Endodermal cell (in vitro differentiated cells): ENCODE measurements at regions not wholly inside any gene's neighbourhood (a gene's known extent, or its start where the extent isn't known, plus 50 kb on each side); places are given as distances from the start of the nearest gene placed in this dataset.

Experiments used
- DNase-seq: peaks from one replicate; pipeline ENCODE4 v3.0.0-alpha.2; 2017
- H3K27ac ChIP-seq: 2 replicates; pipeline ENCODE4 v1.5.1; 2013; ENCODE audit warnings: mild to moderate bottlenecking, low read depth, low read length, moderate library complexity
- H3K27me3 ChIP-seq: 2 replicates; pipeline ENCODE4 v1.6.1; 2013; ENCODE audit warnings: mild to moderate bottlenecking, low read length, moderate library complexity; ENCODE audit not compliant: insufficient read depth, control insufficient read depth, poor library complexity, severe bottlenecking
- H3K36me3 ChIP-seq: 2 replicates; pipeline ENCODE4 v1.7.0; 2013; ENCODE audit warnings: mild to moderate bottlenecking, low read length, moderate library complexity; ENCODE audit not compliant: control insufficient read depth, insufficient read depth
- H3K4me1 ChIP-seq: one replicate; pipeline ENCODE4 v1.7.0; 2013; ENCODE audit warnings: low read length; ENCODE audit not compliant: control insufficient read depth, insufficient read depth
- H3K4me3 ChIP-seq: 2 replicates; pipeline ENCODE4 v1.5.1; 2013; ENCODE audit warnings: mild to moderate bottlenecking, low read length, moderate library complexity
- H3K9ac ChIP-seq: 2 replicates; pipeline ENCODE4 v1.6.1; 2013; ENCODE audit warnings: mild to moderate bottlenecking, low read length, moderate library complexity; ENCODE audit not compliant: poor library complexity, severe bottlenecking; ENCODE audit errors: extremely low read depth
- H3K9me3 ChIP-seq: 2 replicates; pipeline ENCODE4 v1.6.1; 2013; ENCODE audit warnings: mild to moderate bottlenecking, low read length, moderate library complexity; ENCODE audit not compliant: control insufficient read depth
- H3K27ac Mint-ChIP-seq: 2 replicates; pipeline ENCODE4 v1.8.0; 2020; ENCODE audit warnings: mixed read lengths
- H3K27me3 Mint-ChIP-seq: 2 replicates; pipeline ENCODE4 v1.8.0; 2021; ENCODE audit warnings: mild to moderate bottlenecking, mixed read lengths; ENCODE audit not compliant: insufficient read depth
- H3K36me3 Mint-ChIP-seq: 2 replicates; pipeline ENCODE4 v1.8.0; 2020; ENCODE audit warnings: low read depth, mixed read lengths
- H3K4me1 Mint-ChIP-seq: 2 replicates; pipeline ENCODE4 v1.8.0; 2020; ENCODE audit warnings: mixed read lengths
- H3K4me3 Mint-ChIP-seq: 2 replicates; pipeline ENCODE4 v1.8.0; 2020; ENCODE audit warnings: mild to moderate bottlenecking, moderate library complexity, mixed read lengths
- H3K9me3 Mint-ChIP-seq: 2 replicates; pipeline ENCODE4 v1.8.0; 2020; ENCODE audit warnings: mild to moderate bottlenecking, mixed read lengths
- CTCF ChIP-seq: fragments of 200-600 bp; sonication (generic); conservative IDR thresholded peaks from 2 replicates; pipeline ENCODE4 v1.5.0; 2021; ENCODE audit warnings: antibody characterized with exemption, mild to moderate bottlenecking
- WGBS, 2 experiments: methylation state at CpG; one replicate each; pipeline versions ENCODE4 v1.1.5 to v1.1.7; 2013; ENCODE audit warnings: missing lambda C conversion rate in 2 of 2, mixed read lengths in 1 of 2; ENCODE audit not compliant: insufficient coverage in 1 of 2, insufficient read length in 1 of 2; 5-methylcytosine and 5-hydroxymethylcytosine counted together

- H3K27ac ChIP-seq, result no peak overlapping the region
- H3K36me3 Mint-ChIP-seq, result no peaks in the 10 kb centered on the region
- no peak overlapping the region for H3K4me3 ChIP-seq
- H3K36me3 ChIP-seq, result no peaks in the 10 kb centered on the region
- DNase-seq, result no peak
- peaks cover 2% of the 10 kb centered on the region for H3K27me3 Mint-ChIP-seq
- H3K9ac ChIP-seq, result no peak overlapping the region
- 93 to 100% methylated on average over 1 to 2 of the region's 2 CpGs for WGBS, 2 experiments
- H3K9me3 ChIP-seq, result no peaks in the 10 kb centered on the region
- H3K9me3 Mint-ChIP-seq, result peaks cover 11% of the 10 kb centered on the region
- H3K4me1 Mint-ChIP-seq, result peaks cover 9% of the 10 kb centered on the region
- no peak for TF ChIP-seq CTCF
- no peaks in the 10 kb centered on the region for H3K4me1 ChIP-seq
- no peak overlapping the region for H3K4me3 Mint-ChIP-seq
- H3K27me3 ChIP-seq, result no peaks in the 10 kb centered on the region
- H3K27ac Mint-ChIP-seq, result no peak overlapping the region
Observed at GRCh38 chr4:181643466-181643865, 599.7 kb upstream of the TENM3 start.

GRCh38 chr4:181645489-181645888, 597.7 kb upstream of the TENM3 start:
- Mint-ChIP-seq H3K4me1 (peaks cover 14% of the 10 kb centered on the region), H3K27ac (no peak overlapping the region), H3K27me3 (peaks cover 2% of the 10 kb centered on the region), H3K4me3 (no peak overlapping the region), H3K36me3 (no peaks in the 10 kb centered on the region), H3K9me3 (peaks cover 11% of the 10 kb centered on the region)
- DNase-seq, result no peak
- H3K27ac ChIP-seq, result no peak overlapping the region
- 85 to 100% methylated on average over 2 of the region's 2 CpGs for WGBS, 2 experiments
- no peaks in the 10 kb centered on the region for H3K36me3 ChIP-seq
- no peak for TF ChIP-seq CTCF
- no peak overlapping the region for H3K4me3 ChIP-seq
- no peak overlapping the region for H3K9ac ChIP-seq
- H3K9me3 ChIP-seq, result no peaks in the 10 kb centered on the region
- H3K27me3 ChIP-seq, result no peaks in the 10 kb centered on the region
- no peaks in the 10 kb centered on the region for H3K4me1 ChIP-seq

- no peak for DNase-seq
Observed at GRCh38 chr4:181646864-181647263, 596.3 kb upstream of the TENM3 start.

More at GRCh38 chr4:181646864-181647263, 596.3 kb upstream of the TENM3 start:
- no peak overlapping the region for H3K4me3 ChIP-seq
- no peaks in the 10 kb centered on the region for H3K36me3 ChIP-seq
- Mint-ChIP-seq H3K27me3 (peaks cover 2% of the 10 kb centered on the region), H3K9me3 (peaks cover 11% of the 10 kb centered on the region), H3K4me1 (peaks cover 14% of the 10 kb centered on the region), H3K27ac (no peak overlapping the region), H3K4me3 (no peak overlapping the region), H3K36me3 (no peaks in the 10 kb centered on the region)
- no peaks in the 10 kb centered on the region for H3K27me3 ChIP-seq
- 92 to 100% methylated on average over 5 to 6 of the region's 6 CpGs for WGBS, 2 experiments
- TF ChIP-seq CTCF, result no peak
- no peaks in the 10 kb centered on the region for H3K4me1 ChIP-seq
- no peak overlapping the region for H3K27ac ChIP-seq
- H3K9ac ChIP-seq, result no peak overlapping the region
- no peaks in the 10 kb centered on the region for H3K9me3 ChIP-seq
